NCI-H748 (cell line): ENCODE measurements at regions not wholly inside any gene's neighbourhood (a gene's known extent, or its start where the extent isn't known, plus 50 kb on each side); places are given as distances from the start of the nearest gene placed in this dataset.

Source experiments
- DNase-seq: peaks from one replicate; lab custom pipeline; 2025; ENCODE audit not compliant: unreplicated experiment; lab: John Stamatoyannopoulos, UW

DNA sequence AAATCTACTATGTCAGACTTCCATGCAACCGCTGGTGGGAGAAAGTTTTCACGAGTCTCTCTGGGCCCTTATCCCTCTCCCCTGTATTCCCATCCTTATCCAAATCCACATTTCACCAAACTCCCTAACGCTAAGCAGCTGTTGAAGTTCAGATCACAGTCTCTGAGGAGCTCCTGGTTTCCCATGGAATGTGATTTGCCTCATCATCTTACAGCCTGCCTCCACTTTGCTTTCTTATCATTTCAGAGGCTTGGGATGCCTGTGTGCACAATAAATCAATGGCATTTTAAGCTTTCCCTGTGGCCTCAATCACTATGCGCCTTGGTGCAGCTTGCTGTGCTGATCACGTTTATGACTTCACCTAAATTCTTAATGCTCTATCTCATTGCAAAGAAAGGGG, 352.4 kb upstream of the FAT3 start:
- DNase-seq, result no peak

- no peak for DNase-seq
These were observed 352.8 kb upstream of the FAT3 start for GRCh38 chr11:91871791-91872190.

- DNase-seq, result no peak
These were observed 353.6 kb upstream of the FAT3 start for GRCh38 chr11:91871048-91871447.

- no peak for DNase-seq
These were observed 354.9 kb upstream of the FAT3 start for GRCh38 chr11:91869686-91870085.

- no peak for DNase-seq
These were observed 358.0 kb upstream of the FAT3 start for GRCh38 chr11:91866642-91867041.

- no peak for DNase-seq
These were observed 364.0 kb upstream of the FAT3 start for GRCh38 chr11:91860661-91861060.

DNA sequence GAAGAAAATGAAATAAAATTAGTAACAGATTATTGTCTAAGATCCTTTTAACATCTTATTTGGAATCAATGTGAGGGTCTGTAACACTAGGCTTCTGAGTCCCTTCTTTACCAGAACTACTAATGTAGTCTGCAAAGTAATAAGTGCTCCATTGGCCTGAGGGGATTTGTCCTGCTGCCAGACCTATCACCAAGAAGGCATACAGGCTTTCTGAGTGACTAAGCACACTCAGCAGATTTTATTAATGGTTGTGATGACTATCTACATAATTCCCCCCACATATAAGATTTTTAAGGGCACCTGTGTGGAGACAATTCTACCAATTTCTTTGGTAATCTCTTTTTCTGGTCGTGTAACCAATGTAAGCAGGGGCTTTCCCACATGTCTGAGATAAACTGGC, 365.0 kb upstream of the FAT3 start:
- DNase-seq, result no peak

DNA sequence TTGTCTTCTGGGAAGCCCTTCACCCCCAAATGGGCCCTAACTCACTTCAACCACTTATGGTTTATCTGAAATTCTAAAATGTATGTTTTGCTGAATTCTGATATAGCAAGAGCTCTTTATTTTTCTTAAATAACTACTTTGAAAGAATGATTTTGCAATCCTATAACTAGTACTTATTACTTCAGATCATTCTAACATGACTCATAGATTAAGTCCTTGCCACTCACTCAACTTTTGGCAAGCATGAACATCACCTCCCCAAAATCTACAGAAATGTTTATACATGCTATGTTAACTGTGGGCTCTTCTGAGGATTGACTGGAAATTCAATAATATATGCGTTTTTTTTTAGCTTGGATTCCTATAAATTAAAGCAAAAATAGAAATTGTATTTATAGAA, 367.4 kb upstream of the FAT3 start:
- DNase-seq, result no peak

GRCh38 chr11:91854780-91855179, 369.8 kb upstream of the FAT3 start:
- DNase-seq, result no peak

GRCh38 chr11:91854171-91854570, 370.4 kb upstream of the FAT3 start:
- no peak for DNase-seq

GRCh38 chr11:91851908-91852307, 372.7 kb upstream of the FAT3 start:
- no peak for DNase-seq

GRCh38 chr11:91850533-91851275, 373.9 kb upstream of the FAT3 start:
- no peak for DNase-seq

GRCh38 chr11:91850021-91850420, 374.6 kb upstream of the FAT3 start:
- no peak for DNase-seq

GRCh38 chr11:91846649-91847048, 378.0 kb upstream of the FAT3 start:
- DNase-seq, result no peak

DNA sequence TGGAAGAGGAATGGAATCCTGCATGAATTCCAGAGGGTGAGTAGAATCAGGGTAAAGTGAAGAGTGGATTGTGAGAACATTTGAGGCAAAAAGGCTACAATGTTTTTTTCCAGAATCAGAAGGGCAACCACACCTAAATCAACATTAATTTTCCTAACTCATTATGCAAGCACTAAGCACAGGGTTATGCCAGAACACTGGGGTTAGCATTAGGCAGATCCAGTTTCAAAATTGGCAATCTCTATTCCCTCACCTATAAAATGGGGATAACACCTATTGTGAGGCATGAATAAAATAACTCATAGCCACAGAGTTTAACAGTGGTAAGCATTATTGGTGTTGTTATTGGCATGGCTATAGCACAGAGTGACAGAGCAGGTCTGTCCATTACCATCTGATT, 378.6 kb upstream of the FAT3 start:
- DNase-seq, result peak; percentile 4

GRCh38 chr11:91840640-91841240, 383.9 kb upstream of the FAT3 start:
- no peak for DNase-seq

DNA sequence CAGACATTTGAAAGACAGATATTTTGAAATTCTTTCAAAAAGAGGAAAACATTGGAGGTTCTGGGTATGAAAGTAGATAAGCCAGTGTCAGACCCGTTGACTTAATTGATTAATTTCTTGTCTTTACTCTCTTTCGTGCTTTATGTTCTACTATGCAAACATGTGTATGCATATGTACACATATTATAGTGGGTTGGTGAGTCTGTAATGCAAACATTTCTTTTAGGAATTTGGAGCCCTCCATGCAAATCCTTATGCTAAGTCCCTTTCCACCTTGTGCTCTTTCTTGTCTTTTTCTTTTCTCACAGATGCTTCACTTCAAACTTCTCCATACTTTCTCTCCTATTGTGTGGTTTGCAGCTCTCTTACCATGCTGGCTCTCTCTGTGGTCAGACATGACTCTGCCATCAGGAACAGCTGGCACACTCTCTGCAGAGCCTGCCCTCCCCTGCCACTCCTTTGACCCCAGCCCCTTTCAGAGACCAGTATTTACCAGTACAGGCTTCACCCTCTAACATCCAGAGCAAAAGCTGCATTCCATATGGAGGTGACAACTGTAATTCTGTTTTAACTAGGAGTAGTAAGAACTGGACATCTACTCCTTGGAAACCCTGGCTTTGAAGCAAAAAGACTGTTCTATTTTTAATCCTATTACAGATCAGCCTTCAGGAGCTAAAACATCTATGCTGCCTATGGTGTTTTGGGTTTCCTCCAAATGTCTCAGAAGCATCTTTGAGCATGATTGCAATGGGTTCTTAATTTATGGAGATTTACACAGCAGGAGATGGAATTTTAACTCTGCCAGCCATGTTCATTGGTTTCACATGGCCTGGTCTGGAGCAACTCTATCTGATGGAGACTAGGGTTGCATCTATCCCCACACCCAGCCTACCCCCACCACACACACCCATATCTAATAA, 386.9 kb upstream of the FAT3 start:
- DNase-seq, result peak; percentile 2

DNA sequence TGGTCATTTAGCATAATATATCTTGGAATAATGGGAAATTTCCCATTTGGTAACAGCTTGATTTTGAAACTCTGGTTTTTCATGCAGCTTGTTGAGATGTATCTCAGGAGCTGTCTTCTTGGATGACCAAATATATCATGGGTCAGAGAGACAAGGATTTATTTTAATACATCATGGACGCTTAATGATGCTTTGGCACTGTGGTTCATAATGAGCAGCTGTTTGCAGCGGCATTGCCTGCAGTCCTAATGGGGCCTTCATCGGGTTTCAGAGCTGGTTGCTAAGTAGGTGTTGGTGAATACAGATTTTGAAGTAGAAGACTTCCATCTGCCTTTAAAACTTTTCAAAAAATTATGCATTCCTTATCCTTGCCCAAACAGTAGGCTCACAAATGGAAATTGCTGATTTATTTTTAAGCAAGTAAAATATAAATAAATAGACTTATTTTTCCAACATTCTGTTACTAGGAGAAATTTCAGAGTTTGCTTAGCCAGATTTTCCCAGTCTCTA, 389.5 kb upstream of the FAT3 start:
- DNase-seq, result no peak

DNA sequence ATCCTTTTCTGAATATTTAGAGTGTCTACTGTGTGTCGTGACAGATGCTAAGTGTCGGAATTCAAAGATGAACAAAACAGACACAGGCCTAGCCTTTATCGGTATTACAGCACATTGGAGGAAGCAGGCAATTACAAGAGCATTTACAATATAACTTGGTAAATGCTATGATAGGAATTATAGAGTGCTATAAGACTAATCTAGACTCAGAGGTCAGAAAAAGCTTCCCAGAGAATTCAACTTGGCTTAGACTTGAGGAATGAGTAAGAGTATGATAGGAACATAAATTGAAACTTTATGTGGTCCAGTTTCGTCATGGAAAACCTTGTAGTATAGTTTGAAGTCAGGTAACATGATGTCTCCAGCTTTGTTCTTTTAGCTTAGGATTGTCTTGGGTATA, 395.7 kb upstream of the FAT3 start:
- no peak for DNase-seq

- DNase-seq, result no peak
These were observed 398.8 kb upstream of the FAT3 start for GRCh38 chr11:91825777-91826176.

GRCh38 chr11:91823252-91823830, 401.3 kb upstream of the FAT3 start:
- DNase-seq, result no peak
